ENCODE measurements at regions not wholly inside any gene's neighbourhood (a gene's known extent, or its start where the extent isn't known, plus 50 kb on each side); places are given as distances from the start of the nearest gene placed in this dataset.
"Not testable (repeated sequence)": the region's sequence is repeated elsewhere in the genome, so short reads cannot be mapped to it uniquely, and the experiment has no call there.

DNA sequence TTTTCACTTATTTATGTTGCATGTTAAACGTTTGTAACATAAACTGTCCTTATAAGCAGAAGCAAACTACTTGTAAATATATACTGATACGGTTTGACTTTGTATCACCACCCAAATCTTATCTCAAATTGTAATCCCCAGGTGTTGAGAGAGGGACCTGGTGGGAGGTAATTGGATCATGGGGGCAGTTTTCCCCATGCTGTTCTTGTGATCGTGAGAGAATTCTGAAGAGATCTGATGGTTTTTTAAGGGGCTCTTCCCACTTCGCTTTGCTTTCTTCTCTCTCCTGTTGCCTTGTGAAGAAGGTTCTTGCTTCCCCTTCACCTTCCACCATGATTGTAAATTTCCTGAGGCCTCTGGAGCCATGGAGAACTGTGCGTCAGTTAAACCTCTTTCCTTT lies 87.1 kb upstream of the MAPK10 start:
- H3K4me3 ChIP-seq (ENCODE audit: low read depth, low read length) = no peak overlapping the region
- no peaks in the 10 kb centered on the region for H3K9me3 ChIP-seq (ENCODE audit: control insufficient read depth, insufficient read depth, low read length)
- H3K27ac ChIP-seq (ENCODE audit: low read depth, low read length) = no peak overlapping the region
- no CpG with 5 or more reads among the region's 5 CpGs for WGBS (ENCODE audit: insufficient coverage)
- no peaks in the 10 kb centered on the region for H3K36me3 ChIP-seq (ENCODE audit: control insufficient read depth, insufficient read depth, low read length)
- no peaks in the 10 kb centered on the region for H3K4me1 ChIP-seq (ENCODE audit: control insufficient read depth, insufficient read depth, low read length)
- no peak for DNase-seq (ENCODE audit: low read depth in 4 of 6, low spot score in 6 of 6)
- no peaks in the 10 kb centered on the region for H3K27me3 ChIP-seq (ENCODE audit: control insufficient read depth, insufficient read depth, low read length)

DNA sequence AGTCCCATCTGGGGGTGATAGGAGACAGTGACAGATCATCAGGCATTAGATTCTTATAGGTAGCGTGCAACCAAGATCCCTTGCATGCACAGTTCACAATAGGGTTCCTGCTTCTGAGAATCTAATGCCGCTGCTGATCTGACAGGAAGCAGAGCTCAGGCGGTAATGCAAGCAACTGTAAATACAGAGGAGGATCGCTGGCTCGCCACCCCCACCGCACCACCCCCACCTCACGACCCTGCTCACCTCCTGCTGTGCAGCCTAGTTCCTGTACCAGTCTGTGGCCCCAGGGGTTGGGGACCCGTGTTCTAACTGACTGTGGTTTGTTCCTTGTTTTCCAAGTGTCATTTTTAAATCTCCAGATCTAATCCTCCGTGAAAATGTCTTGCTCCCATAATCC lies 89.0 kb upstream of the MAPK10 start:
- Histone ChIP-seq H3K4me1 (ENCODE audit: control insufficient read depth, insufficient read depth, low read length) (peaks cover 7% of the 10 kb centered on the region), H3K36me3 (ENCODE audit: control insufficient read depth, insufficient read depth, low read length) (no peaks in the 10 kb centered on the region), H3K27me3 (ENCODE audit: control insufficient read depth, insufficient read depth, low read length) (no peaks in the 10 kb centered on the region), H3K4me3 (ENCODE audit: low read depth, low read length) (no peak overlapping the region), H3K9me3 (ENCODE audit: control insufficient read depth, insufficient read depth, low read length) (no peaks in the 10 kb centered on the region), H3K27ac (ENCODE audit: low read depth, low read length) (no peak overlapping the region)
- 79% methylated on average over 8 of the region's 9 CpGs for WGBS (ENCODE audit: insufficient coverage)
- DNase-seq (ENCODE audit: low read depth in 4 of 6, low spot score in 6 of 6) = no peak

- no peaks in the 10 kb centered on the region for H3K27me3 ChIP-seq (ENCODE audit: control insufficient read depth, insufficient read depth, low read length)
- H3K36me3 ChIP-seq (ENCODE audit: control insufficient read depth, insufficient read depth, low read length) = no peaks in the 10 kb centered on the region
- no peak for DNase-seq (ENCODE audit: low read depth in 4 of 6, low spot score in 6 of 6)
- no peak overlapping the region for H3K27ac ChIP-seq (ENCODE audit: low read depth, low read length)
- 100% methylated on average over 1 of the region's 5 CpGs for WGBS (ENCODE audit: insufficient coverage)
- H3K9me3 ChIP-seq (ENCODE audit: control insufficient read depth, insufficient read depth, low read length) = no peaks in the 10 kb centered on the region
- H3K4me1 ChIP-seq (ENCODE audit: control insufficient read depth, insufficient read depth, low read length) = peaks cover 7% of the 10 kb centered on the region
- H3K4me3 ChIP-seq (ENCODE audit: low read depth, low read length) = no peak overlapping the region
Measured at GRCh38 chr4:86449746-86450588, 90.1 kb upstream of the MAPK10 start.

DNA sequence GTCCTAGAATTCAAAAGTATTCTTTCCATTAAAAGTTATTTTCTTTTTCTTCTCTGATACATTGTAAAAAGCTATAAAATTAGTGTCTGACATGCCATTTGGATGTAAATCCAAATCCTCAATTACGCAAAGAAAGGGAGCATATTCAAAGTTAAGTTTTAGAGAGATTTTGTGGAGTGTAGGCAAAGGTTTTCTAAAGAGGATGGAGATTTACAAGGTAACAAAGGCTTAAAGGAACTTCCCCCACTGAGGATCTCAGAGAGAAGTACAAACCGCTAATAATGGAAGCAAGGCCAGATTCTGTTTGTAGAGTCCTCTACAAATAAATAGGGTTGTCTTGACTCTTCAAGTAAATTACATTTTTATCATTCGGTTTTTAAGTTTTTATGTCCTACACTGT lies 91.0 kb upstream of the MAPK10 start:
- Histone ChIP-seq H3K4me1 (ENCODE audit: control insufficient read depth, insufficient read depth, low read length) (peaks cover 7% of the 10 kb centered on the region), H3K36me3 (ENCODE audit: control insufficient read depth, insufficient read depth, low read length) (no peaks in the 10 kb centered on the region), H3K27ac (ENCODE audit: low read depth, low read length) (no peak overlapping the region), H3K27me3 (ENCODE audit: control insufficient read depth, insufficient read depth, low read length) (no peaks in the 10 kb centered on the region), H3K9me3 (ENCODE audit: control insufficient read depth, insufficient read depth, low read length) (no peaks in the 10 kb centered on the region), H3K4me3 (ENCODE audit: low read depth, low read length) (no peak overlapping the region)
- WGBS (ENCODE audit: insufficient coverage) = no CpG with 5 or more reads among the region's 3 CpGs
- DNase-seq (ENCODE audit: low read depth in 4 of 6, low spot score in 6 of 6) = no peak

GRCh38 chr4:86451560-86452330 lies 91.9 kb upstream of the MAPK10 start:
- Histone ChIP-seq H3K4me1 (ENCODE audit: control insufficient read depth, insufficient read depth, low read length) (peaks cover 7% of the 10 kb centered on the region), H3K9me3 (ENCODE audit: control insufficient read depth, insufficient read depth, low read length) (no peaks in the 10 kb centered on the region), H3K27me3 (ENCODE audit: control insufficient read depth, insufficient read depth, low read length) (no peaks in the 10 kb centered on the region), H3K36me3 (ENCODE audit: control insufficient read depth, insufficient read depth, low read length) (no peaks in the 10 kb centered on the region), H3K27ac (ENCODE audit: low read depth, low read length) (no peak overlapping the region), H3K4me3 (ENCODE audit: low read depth, low read length) (no peak overlapping the region)
- 45% methylated on average over 3 of the region's 7 CpGs for WGBS (ENCODE audit: insufficient coverage)
- DNase-seq (ENCODE audit: low read depth in 4 of 6, low spot score in 6 of 6) = no peak

GRCh38 chr4:86452422-86452891 lies 92.6 kb upstream of the MAPK10 start:
- 84% methylated on average over 5 of the region's 10 CpGs for WGBS (ENCODE audit: insufficient coverage)
- no peak for DNase-seq (ENCODE audit: low read depth in 4 of 6, low spot score in 6 of 6)
- Histone ChIP-seq H3K4me3 (ENCODE audit: low read depth, low read length) (no peak overlapping the region), H3K36me3 (ENCODE audit: control insufficient read depth, insufficient read depth, low read length) (no peaks in the 10 kb centered on the region), H3K9me3 (ENCODE audit: control insufficient read depth, insufficient read depth, low read length) (no peaks in the 10 kb centered on the region), H3K27me3 (ENCODE audit: control insufficient read depth, insufficient read depth, low read length) (no peaks in the 10 kb centered on the region), H3K27ac (ENCODE audit: low read depth, low read length) (peak overlapping the region; percentile 64), H3K4me1 (ENCODE audit: control insufficient read depth, insufficient read depth, low read length) (peaks cover 7% of the 10 kb centered on the region)

DNA sequence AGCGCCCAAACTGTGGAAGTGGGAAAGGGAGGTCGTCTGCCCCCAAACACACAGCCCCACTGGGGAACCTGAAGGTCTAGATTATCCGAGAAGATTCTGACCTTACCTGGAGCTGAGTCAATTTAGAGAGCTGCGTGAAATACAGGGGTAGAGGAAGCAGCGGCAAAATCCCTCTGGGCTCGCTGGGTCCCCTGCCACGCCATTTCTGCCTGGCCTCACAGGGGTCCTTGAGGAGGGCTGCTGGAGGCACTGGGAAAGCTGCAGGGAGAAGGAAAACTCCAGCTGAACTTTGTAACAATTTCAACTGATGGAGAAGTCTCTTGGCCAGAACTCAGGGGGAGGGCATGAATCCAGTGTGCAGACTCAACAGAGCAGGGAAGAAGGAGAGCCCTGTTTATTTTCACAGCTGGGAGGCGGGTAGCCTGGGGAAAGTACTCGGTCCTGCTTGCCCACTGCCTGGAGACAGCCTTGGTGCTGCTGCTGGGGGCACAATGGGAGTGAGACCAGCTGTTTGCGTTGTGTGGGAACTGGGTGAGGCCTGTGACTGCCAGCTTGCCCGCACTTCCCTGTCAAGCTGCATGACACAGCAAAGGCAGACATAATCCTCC lies 93.2 kb upstream of the MAPK10 start:
- H3K27ac ChIP-seq (ENCODE audit: low read depth, low read length) = peak overlapping the region; percentile 64
- no peak overlapping the region for H3K4me3 ChIP-seq (ENCODE audit: low read depth, low read length)
- 82% methylated on average over 6 of the region's 11 CpGs for WGBS (ENCODE audit: insufficient coverage)
- H3K9me3 ChIP-seq (ENCODE audit: control insufficient read depth, insufficient read depth, low read length) = no peaks in the 10 kb centered on the region
- peaks cover 7% of the 10 kb centered on the region for H3K4me1 ChIP-seq (ENCODE audit: control insufficient read depth, insufficient read depth, low read length)
- H3K27me3 ChIP-seq (ENCODE audit: control insufficient read depth, insufficient read depth, low read length) = no peaks in the 10 kb centered on the region
- H3K36me3 ChIP-seq (ENCODE audit: control insufficient read depth, insufficient read depth, low read length) = no peaks in the 10 kb centered on the region
- DNase-seq (ENCODE audit: low read depth in 4 of 6, low spot score in 6 of 6) = peak in 1 of 6 donors; percentile 49

- H3K27ac ChIP-seq (ENCODE audit: low read depth, low read length); DNase-seq (ENCODE audit: low read depth in 4 of 6, low spot score in 6 of 6): not testable (repeated sequence)
- 90% methylated on average over 1 of the region's 2 CpGs for WGBS (ENCODE audit: insufficient coverage)
Measured at GRCh38 chr4:86453611-86454072, 93.8 kb upstream of the MAPK10 start.

DNA sequence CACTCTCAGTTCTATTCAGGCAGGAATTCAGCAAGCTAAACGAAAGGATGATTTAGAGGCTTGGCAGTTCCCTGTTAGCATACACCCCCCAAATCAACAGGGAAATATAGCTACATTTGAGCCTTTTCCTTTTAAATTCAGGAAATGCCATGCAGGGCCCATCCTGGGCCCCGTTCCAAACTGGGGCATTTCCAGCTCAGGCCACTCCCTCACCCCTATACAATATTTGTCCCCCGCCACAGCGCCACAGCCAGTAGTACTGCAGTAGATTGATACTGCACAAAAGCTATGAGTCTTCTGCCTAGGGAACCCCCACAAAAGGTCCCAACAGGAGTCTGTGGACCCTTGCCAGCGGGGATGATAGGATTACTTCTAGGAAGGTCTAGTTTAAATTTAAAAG lies 102.0 kb upstream of the MAPK10 start:
- peak in 1 of 6 donors; percentile 59 for DNase-seq (ENCODE audit: low read depth in 4 of 6, low spot score in 6 of 6)
- Histone ChIP-seq H3K27ac (ENCODE audit: low read depth, low read length) (no peak overlapping the region), H3K9me3 (ENCODE audit: control insufficient read depth, insufficient read depth, low read length) (no peaks in the 10 kb centered on the region), H3K4me1 (ENCODE audit: control insufficient read depth, insufficient read depth, low read length) (peaks cover 2% of the 10 kb centered on the region), H3K36me3 (ENCODE audit: control insufficient read depth, insufficient read depth, low read length) (no peaks in the 10 kb centered on the region), H3K27me3 (ENCODE audit: control insufficient read depth, insufficient read depth, low read length) (no peaks in the 10 kb centered on the region), H3K4me3 (ENCODE audit: low read depth, low read length) (no peak overlapping the region)
- 55% methylated on average over 2 of the region's 5 CpGs for WGBS (ENCODE audit: insufficient coverage)

More at GRCh38 chr4:86453611-86454072, 93.8 kb upstream of the MAPK10 start:
- H3K9me3 ChIP-seq (ENCODE audit: control insufficient read depth, insufficient read depth, low read length); H3K4me1 ChIP-seq (ENCODE audit: control insufficient read depth, insufficient read depth, low read length); H3K4me3 ChIP-seq (ENCODE audit: low read depth, low read length); H3K27me3 ChIP-seq (ENCODE audit: control insufficient read depth, insufficient read depth, low read length); H3K36me3 ChIP-seq (ENCODE audit: control insufficient read depth, insufficient read depth, low read length): not testable (repeated sequence)

All from spinal cord (tissue), 9 donors.